GM23338 (cell line): ENCODE measurements at regions not wholly inside any gene's neighbourhood (a gene's known extent, or its start where the extent isn't known, plus 50 kb on each side); places are given as distances from the start of the nearest gene placed in this dataset.

Experiments used
- CREB1 ChIP-seq: fragments of 250-450 bp; sonication (Bioruptor Pico); IDR thresholded peaks from 2 replicates; pipeline ENCODE4 v1.5.0; 2020; ENCODE audit warnings: low read depth, mild to moderate bottlenecking, moderate library complexity
- EZH2phosphoT487 ChIP-seq: fragments of 200-600 bp; sonication (generic); IDR thresholded peaks from one replicate; pipeline ENCODE4 v1.8.1; 2018; ENCODE audit warnings: antibody characterized with exemption; ENCODE audit not compliant: unreplicated experiment
- JUNB ChIP-seq: IDR thresholded peaks from one replicate; pipeline ENCODE4 v1.6.1; 2016; ENCODE audit warnings: antibody characterized with exemption; ENCODE audit not compliant: unreplicated experiment
- REST ChIP-seq: IDR thresholded peaks from one replicate; pipeline ENCODE4 v1.6.1; 2018; ENCODE audit warnings: antibody characterized with exemption; ENCODE audit not compliant: unreplicated experiment
- ZNF114 ChIP-seq: fragments of 250-450 bp; sonication (Bioruptor Pico); IDR thresholded peaks from 2 replicates; pipeline ENCODE4 v1.5.0; 2020; ENCODE audit warnings: mild to moderate bottlenecking, moderate library complexity
- ZNF331 ChIP-seq: fragments of 250-450 bp; sonication (Bioruptor Pico); IDR thresholded peaks from 2 replicates; pipeline ENCODE4 v1.5.0; 2020; ENCODE audit warnings: low read depth, mild to moderate bottlenecking, moderate library complexity
- TF ChIP-seq, protein P1 (sequence below): fragments of 250-450 bp; sonication (Bioruptor Pico); IDR thresholded peaks from 2 replicates; pipeline ENCODE4 v1.5.0; 2020; ENCODE audit warnings: mild to moderate bottlenecking, moderate library complexity
- TF ChIP-seq, protein P2 (sequence below), 2 experiments: fragments of 200-600 bp in 1 of 2; sonication (generic) in 1 of 2; conservative IDR thresholded peaks; 2 replicates each; pipeline versions ENCODE4 v1.5.1 to v1.6.1; 2016 to 2017; ENCODE audit warnings: antibody characterized with exemption in 2 of 2, low read depth in 2 of 2, mild to moderate bottlenecking in 2 of 2, moderate library complexity in 1 of 2

GRCh38 chr7:17120756-17121155 lies 177.7 kb upstream of the AHR start (continued):
- TF ChIP-seq, protein P1, sequence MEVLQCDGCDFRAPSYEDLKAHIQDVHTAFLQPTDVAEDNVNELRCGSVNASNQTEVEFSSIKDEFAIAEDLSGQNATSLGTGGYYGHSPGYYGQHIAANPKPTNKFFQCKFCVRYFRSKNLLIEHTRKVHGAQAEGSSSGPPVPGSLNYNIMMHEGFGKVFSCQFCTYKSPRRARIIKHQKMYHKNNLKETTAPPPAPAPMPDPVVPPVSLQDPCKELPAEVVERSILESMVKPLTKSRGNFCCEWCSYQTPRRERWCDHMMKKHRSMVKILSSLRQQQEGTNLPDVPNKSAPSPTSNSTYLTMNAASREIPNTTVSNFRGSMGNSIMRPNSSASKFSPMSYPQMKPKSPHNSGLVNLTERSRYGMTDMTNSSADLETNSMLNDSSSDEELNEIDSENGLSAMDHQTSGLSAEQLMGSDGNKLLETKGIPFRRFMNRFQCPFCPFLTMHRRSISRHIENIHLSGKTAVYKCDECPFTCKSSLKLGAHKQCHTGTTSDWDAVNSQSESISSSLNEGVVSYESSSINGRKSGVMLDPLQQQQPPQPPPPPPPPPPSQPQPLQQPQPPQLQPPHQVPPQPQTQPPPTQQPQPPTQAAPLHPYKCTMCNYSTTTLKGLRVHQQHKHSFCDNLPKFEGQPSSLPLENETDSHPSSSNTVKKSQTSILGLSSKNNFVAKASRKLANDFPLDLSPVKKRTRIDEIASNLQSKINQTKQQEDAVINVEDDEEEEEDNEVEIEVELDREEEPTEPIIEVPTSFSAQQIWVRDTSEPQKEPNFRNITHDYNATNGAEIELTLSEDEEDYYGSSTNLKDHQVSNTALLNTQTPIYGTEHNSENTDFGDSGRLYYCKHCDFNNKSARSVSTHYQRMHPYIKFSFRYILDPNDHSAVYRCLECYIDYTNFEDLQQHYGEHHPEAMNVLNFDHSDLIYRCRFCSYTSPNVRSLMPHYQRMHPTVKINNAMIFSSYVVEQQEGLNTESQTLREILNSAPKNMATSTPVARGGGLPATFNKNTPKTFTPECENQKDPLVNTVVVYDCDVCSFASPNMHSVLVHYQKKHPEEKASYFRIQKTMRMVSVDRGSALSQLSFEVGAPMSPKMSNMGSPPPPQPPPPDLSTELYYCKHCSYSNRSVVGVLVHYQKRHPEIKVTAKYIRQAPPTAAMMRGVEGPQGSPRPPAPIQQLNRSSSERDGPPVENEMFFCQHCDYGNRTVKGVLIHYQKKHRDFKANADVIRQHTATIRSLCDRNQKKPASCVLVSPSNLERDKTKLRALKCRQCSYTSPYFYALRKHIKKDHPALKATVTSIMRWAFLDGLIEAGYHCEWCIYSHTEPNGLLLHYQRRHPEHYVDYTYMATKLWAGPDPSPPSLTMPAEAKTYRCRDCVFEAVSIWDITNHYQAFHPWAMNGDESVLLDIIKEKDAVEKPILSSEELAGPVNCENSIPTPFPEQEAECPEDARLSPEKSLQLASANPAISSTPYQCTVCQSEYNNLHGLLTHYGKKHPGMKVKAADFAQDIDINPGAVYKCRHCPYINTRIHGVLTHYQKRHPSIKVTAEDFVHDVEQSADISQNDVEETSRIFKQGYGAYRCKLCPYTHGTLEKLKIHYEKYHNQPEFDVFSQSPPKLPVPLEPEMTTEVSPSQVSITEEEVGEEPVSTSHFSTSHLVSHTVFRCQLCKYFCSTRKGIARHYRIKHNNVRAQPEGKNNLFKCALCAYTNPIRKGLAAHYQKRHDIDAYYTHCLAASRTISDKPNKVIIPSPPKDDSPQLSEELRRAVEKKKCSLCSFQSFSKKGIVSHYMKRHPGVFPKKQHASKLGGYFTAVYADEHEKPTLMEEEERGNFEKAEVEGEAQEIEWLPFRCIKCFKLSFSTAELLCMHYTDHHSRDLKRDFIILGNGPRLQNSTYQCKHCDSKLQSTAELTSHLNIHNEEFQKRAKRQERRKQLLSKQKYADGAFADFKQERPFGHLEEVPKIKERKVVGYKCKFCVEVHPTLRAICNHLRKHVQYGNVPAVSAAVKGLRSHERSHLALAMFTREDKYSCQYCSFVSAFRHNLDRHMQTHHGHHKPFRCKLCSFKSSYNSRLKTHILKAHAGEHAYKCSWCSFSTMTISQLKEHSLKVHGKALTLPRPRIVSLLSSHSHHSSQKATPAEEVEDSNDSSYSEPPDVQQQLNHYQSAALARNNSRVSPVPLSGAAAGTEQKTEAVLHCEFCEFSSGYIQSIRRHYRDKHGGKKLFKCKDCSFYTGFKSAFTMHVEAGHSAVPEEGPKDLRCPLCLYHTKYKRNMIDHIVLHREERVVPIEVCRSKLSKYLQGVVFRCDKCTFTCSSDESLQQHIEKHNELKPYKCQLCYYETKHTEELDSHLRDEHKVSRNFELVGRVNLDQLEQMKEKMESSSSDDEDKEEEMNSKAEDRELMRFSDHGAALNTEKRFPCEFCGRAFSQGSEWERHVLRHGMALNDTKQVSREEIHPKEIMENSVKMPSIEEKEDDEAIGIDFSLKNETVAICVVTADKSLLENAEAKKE (CRISPR knock-in tag), result no peak
- TF ChIP-seq CREB1 (CRISPR knock-in tag) (no peak), EZH2phosphoT487 (no peak), JUNB (no peak), ZNF114 (CRISPR knock-in tag) (no peak), REST (no peak), ZNF331 (CRISPR knock-in tag) (no peak)
- TF ChIP-seq, protein P2, sequence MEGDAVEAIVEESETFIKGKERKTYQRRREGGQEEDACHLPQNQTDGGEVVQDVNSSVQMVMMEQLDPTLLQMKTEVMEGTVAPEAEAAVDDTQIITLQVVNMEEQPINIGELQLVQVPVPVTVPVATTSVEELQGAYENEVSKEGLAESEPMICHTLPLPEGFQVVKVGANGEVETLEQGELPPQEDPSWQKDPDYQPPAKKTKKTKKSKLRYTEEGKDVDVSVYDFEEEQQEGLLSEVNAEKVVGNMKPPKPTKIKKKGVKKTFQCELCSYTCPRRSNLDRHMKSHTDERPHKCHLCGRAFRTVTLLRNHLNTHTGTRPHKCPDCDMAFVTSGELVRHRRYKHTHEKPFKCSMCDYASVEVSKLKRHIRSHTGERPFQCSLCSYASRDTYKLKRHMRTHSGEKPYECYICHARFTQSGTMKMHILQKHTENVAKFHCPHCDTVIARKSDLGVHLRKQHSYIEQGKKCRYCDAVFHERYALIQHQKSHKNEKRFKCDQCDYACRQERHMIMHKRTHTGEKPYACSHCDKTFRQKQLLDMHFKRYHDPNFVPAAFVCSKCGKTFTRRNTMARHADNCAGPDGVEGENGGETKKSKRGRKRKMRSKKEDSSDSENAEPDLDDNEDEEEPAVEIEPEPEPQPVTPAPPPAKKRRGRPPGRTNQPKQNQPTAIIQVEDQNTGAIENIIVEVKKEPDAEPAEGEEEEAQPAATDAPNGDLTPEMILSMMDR (conservative IDR thresholded peaks at IDR 0.05; ENCODE audit: low read depth in 2 of 2), result no peak
